GM23338 (cell line): ENCODE measurements at regions not wholly inside any gene's neighbourhood (a gene's known extent, or its start where the extent isn't known, plus 50 kb on each side); places are given as distances from the start of the nearest gene placed in this dataset.

Source experiments
- CREB1 ChIP-seq: fragments of 250-450 bp; sonication (Bioruptor Pico); IDR thresholded peaks from 2 replicates; pipeline ENCODE4 v1.5.0; 2020; ENCODE audit warnings: low read depth, mild to moderate bottlenecking, moderate library complexity
- EZH2 ChIP-seq: fragments of 200-600 bp; sonication (generic); IDR thresholded peaks from one replicate; pipeline ENCODE4 v1.8.0; 2017; ENCODE audit warnings: antibody characterized with exemption, mild to moderate bottlenecking, low read depth; ENCODE audit not compliant: unreplicated experiment
- EZH2phosphoT487 ChIP-seq: fragments of 200-600 bp; sonication (generic); IDR thresholded peaks from one replicate; pipeline ENCODE4 v1.8.1; 2018; ENCODE audit warnings: antibody characterized with exemption; ENCODE audit not compliant: unreplicated experiment
- NANOG ChIP-seq: IDR thresholded peaks from 2 replicates; pipeline ENCODE4 v1.6.1; 2016; ENCODE audit warnings: antibody characterized with exemption, borderline replicate concordance
- POLR2AphosphoS5 ChIP-seq: IDR thresholded peaks from 2 replicates; pipeline ENCODE4 v1.6.1; 2016; ENCODE audit warnings: antibody characterized with exemption, low read depth
- TF ChIP-seq, protein P1 (sequence below), 2 experiments: fragments of 200-600 bp in 1 of 2; sonication (generic) in 1 of 2; conservative IDR thresholded peaks; 2 replicates each; pipeline versions ENCODE4 v1.5.1 to v1.6.1; 2016 to 2017; ENCODE audit warnings: antibody characterized with exemption in 2 of 2, low read depth in 2 of 2, mild to moderate bottlenecking in 2 of 2, moderate library complexity in 1 of 2
- TF ChIP-seq, protein P2 (sequence below): IDR thresholded peaks from one replicate; pipeline ENCODE4 v1.6.1; 2018; ENCODE audit warnings: antibody characterized with exemption; ENCODE audit not compliant: unreplicated experiment
- TF ChIP-seq, protein P3 (sequence below): fragments of 250-450 bp; sonication (Bioruptor Pico); IDR thresholded peaks from 2 replicates; pipeline ENCODE4 v1.5.0; 2020; ENCODE audit warnings: mild to moderate bottlenecking, moderate library complexity
- TF ChIP-seq, protein P4 (sequence below): IDR thresholded peaks from 2 replicates; pipeline ENCODE4 v1.6.1; 2016; ENCODE audit warnings: antibody characterized with exemption

DNA sequence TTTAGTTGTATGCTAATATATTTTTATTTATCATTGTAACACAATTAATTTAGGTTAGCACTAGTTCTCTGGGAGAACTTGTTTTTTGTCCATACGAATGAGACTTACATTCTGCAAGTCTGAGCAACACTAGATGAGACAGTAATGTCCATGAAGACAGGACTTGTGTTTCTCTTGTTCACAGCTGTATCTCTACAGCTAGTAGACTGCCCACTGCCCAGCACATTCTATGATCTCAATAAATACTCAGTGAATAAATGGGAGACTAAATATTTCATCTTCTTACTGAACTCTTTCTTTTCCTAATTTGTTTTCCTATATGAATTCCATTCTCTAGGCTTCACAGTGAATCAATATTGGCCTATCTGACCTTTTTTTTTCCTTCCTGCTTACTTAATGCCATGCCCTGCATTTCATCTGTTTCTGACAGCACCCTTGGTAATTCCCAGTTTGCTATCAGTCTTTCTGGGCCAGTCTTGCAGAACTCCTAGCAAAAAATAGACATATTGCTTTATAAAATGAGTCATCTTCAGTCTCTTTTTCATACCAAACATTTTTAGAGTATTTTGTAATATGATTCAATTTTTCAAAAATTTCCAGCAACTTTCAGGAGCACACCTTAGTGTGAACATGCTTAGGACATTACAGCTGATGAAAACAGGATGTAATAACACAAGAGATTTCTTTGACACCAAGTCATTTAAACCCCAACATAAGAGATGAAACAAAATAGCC is 185.5 kb upstream of the ATP2B1 start:
- TF ChIP-seq, protein P1, sequence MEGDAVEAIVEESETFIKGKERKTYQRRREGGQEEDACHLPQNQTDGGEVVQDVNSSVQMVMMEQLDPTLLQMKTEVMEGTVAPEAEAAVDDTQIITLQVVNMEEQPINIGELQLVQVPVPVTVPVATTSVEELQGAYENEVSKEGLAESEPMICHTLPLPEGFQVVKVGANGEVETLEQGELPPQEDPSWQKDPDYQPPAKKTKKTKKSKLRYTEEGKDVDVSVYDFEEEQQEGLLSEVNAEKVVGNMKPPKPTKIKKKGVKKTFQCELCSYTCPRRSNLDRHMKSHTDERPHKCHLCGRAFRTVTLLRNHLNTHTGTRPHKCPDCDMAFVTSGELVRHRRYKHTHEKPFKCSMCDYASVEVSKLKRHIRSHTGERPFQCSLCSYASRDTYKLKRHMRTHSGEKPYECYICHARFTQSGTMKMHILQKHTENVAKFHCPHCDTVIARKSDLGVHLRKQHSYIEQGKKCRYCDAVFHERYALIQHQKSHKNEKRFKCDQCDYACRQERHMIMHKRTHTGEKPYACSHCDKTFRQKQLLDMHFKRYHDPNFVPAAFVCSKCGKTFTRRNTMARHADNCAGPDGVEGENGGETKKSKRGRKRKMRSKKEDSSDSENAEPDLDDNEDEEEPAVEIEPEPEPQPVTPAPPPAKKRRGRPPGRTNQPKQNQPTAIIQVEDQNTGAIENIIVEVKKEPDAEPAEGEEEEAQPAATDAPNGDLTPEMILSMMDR (conservative IDR thresholded peaks at IDR 0.05; ENCODE audit: low read depth in 2 of 2) = no peak
- TF ChIP-seq EZH2phosphoT487 (no peak), POLR2AphosphoS5 (no peak), EZH2 (no peak), CREB1 (CRISPR knock-in tag) (no peak), NANOG (no peak)
- TF ChIP-seq, protein P2, sequence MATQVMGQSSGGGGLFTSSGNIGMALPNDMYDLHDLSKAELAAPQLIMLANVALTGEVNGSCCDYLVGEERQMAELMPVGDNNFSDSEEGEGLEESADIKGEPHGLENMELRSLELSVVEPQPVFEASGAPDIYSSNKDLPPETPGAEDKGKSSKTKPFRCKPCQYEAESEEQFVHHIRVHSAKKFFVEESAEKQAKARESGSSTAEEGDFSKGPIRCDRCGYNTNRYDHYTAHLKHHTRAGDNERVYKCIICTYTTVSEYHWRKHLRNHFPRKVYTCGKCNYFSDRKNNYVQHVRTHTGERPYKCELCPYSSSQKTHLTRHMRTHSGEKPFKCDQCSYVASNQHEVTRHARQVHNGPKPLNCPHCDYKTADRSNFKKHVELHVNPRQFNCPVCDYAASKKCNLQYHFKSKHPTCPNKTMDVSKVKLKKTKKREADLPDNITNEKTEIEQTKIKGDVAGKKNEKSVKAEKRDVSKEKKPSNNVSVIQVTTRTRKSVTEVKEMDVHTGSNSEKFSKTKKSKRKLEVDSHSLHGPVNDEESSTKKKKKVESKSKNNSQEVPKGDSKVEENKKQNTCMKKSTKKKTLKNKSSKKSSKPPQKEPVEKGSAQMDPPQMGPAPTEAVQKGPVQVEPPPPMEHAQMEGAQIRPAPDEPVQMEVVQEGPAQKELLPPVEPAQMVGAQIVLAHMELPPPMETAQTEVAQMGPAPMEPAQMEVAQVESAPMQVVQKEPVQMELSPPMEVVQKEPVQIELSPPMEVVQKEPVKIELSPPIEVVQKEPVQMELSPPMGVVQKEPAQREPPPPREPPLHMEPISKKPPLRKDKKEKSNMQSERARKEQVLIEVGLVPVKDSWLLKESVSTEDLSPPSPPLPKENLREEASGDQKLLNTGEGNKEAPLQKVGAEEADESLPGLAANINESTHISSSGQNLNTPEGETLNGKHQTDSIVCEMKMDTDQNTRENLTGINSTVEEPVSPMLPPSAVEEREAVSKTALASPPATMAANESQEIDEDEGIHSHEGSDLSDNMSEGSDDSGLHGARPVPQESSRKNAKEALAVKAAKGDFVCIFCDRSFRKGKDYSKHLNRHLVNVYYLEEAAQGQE = no peak
- TF ChIP-seq, protein P3, sequence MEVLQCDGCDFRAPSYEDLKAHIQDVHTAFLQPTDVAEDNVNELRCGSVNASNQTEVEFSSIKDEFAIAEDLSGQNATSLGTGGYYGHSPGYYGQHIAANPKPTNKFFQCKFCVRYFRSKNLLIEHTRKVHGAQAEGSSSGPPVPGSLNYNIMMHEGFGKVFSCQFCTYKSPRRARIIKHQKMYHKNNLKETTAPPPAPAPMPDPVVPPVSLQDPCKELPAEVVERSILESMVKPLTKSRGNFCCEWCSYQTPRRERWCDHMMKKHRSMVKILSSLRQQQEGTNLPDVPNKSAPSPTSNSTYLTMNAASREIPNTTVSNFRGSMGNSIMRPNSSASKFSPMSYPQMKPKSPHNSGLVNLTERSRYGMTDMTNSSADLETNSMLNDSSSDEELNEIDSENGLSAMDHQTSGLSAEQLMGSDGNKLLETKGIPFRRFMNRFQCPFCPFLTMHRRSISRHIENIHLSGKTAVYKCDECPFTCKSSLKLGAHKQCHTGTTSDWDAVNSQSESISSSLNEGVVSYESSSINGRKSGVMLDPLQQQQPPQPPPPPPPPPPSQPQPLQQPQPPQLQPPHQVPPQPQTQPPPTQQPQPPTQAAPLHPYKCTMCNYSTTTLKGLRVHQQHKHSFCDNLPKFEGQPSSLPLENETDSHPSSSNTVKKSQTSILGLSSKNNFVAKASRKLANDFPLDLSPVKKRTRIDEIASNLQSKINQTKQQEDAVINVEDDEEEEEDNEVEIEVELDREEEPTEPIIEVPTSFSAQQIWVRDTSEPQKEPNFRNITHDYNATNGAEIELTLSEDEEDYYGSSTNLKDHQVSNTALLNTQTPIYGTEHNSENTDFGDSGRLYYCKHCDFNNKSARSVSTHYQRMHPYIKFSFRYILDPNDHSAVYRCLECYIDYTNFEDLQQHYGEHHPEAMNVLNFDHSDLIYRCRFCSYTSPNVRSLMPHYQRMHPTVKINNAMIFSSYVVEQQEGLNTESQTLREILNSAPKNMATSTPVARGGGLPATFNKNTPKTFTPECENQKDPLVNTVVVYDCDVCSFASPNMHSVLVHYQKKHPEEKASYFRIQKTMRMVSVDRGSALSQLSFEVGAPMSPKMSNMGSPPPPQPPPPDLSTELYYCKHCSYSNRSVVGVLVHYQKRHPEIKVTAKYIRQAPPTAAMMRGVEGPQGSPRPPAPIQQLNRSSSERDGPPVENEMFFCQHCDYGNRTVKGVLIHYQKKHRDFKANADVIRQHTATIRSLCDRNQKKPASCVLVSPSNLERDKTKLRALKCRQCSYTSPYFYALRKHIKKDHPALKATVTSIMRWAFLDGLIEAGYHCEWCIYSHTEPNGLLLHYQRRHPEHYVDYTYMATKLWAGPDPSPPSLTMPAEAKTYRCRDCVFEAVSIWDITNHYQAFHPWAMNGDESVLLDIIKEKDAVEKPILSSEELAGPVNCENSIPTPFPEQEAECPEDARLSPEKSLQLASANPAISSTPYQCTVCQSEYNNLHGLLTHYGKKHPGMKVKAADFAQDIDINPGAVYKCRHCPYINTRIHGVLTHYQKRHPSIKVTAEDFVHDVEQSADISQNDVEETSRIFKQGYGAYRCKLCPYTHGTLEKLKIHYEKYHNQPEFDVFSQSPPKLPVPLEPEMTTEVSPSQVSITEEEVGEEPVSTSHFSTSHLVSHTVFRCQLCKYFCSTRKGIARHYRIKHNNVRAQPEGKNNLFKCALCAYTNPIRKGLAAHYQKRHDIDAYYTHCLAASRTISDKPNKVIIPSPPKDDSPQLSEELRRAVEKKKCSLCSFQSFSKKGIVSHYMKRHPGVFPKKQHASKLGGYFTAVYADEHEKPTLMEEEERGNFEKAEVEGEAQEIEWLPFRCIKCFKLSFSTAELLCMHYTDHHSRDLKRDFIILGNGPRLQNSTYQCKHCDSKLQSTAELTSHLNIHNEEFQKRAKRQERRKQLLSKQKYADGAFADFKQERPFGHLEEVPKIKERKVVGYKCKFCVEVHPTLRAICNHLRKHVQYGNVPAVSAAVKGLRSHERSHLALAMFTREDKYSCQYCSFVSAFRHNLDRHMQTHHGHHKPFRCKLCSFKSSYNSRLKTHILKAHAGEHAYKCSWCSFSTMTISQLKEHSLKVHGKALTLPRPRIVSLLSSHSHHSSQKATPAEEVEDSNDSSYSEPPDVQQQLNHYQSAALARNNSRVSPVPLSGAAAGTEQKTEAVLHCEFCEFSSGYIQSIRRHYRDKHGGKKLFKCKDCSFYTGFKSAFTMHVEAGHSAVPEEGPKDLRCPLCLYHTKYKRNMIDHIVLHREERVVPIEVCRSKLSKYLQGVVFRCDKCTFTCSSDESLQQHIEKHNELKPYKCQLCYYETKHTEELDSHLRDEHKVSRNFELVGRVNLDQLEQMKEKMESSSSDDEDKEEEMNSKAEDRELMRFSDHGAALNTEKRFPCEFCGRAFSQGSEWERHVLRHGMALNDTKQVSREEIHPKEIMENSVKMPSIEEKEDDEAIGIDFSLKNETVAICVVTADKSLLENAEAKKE = no peak
- TF ChIP-seq, protein P4, sequence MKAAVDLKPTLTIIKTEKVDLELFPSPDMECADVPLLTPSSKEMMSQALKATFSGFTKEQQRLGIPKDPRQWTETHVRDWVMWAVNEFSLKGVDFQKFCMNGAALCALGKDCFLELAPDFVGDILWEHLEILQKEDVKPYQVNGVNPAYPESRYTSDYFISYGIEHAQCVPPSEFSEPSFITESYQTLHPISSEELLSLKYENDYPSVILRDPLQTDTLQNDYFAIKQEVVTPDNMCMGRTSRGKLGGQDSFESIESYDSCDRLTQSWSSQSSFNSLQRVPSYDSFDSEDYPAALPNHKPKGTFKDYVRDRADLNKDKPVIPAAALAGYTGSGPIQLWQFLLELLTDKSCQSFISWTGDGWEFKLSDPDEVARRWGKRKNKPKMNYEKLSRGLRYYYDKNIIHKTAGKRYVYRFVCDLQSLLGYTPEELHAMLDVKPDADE = no peak
